ENCODE measurements at regions not wholly inside any gene's neighbourhood (a gene's known extent, or its start where the extent isn't known, plus 50 kb on each side); places are given as distances from the start of the nearest gene placed in this dataset.
A peak's percentile ranks its signal among the peaks of the same experiment; 100 is the strongest.
"Not testable (repeated sequence)": the region's sequence is repeated elsewhere in the genome, so short reads cannot be mapped to it uniquely, and the experiment has no call there.

DNA sequence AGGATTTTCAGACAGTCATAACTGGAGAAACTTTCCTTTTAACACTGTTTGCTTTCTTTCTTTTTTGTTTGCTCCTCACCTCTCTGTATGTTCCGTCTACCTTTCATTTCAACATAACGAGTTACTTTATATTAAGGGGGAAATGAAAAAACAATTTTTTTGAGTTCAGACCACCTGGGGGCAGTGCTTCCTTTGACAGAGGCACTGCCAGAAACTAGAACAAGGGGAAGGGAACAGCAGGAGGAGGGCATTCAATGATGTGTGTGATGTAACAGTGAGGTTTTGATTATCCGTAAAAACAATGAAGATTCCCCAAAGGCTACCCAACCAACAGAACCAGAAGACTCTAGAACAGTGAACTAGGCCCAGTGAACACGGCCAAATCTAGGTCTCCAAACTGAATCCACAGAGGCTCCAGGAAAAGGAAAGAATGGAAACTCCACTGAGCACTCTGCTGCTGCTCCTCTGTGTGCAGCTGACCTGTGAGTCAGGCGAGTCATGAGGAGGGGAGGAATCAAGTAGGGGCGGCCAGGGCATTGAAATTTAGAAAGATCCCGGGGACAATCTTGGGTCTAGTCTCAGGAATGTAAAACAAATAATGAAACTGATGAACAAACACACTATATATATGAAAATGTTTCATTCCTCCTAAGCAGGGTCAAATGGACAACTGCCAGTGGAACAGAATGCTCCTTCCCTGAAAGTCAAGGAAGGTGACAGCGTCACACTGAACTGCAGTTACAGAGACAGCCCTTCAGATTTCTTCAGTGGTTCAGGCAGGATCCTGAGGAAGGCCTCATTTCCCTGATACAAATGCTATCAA, 323.5 kb downstream of the DAD1 start:
- H3K4me3 ChIP-seq (ENCODE audit: low read depth, low read length) = no peak overlapping the region
- DNase-seq (ENCODE audit: extremely low spot score) = no peak
- WGBS = 70% methylated on average over 8 of the region's 8 CpGs
- no peaks in the 10 kb centered on the region for H3K36me3 ChIP-seq (ENCODE audit: insufficient read depth)
- no peaks in the 10 kb centered on the region for H3K4me1 ChIP-seq (ENCODE audit: insufficient read depth)
- no peak overlapping the region for H3K27ac ChIP-seq (ENCODE audit: low read depth)

DNA sequence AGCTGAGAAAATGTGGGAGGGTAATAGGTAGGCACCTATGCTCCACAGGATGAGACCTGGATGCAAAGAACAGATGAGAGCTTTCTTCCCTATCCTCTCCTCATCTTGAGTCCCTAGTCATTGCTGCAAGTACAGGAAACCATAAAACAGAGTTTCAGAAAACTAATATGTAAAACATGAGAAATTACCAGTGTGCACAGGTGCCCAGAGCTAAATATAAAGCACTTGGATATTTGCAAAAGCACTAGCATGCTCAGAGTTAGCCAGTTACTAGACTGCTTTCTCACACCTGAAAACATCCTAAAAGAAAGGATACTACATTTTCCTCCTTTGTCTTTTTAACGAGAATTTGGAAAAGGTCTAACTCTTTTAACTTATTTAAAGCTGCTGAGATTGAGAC, 324.3 kb downstream of the DAD1 start:
- H3K4me3 ChIP-seq (ENCODE audit: low read depth, low read length) = no peak overlapping the region
- no peak for DNase-seq (ENCODE audit: extremely low spot score)
- WGBS = 89% methylated on average over 1 of the region's 1 CpG
- no peaks in the 10 kb centered on the region for H3K4me1 ChIP-seq (ENCODE audit: insufficient read depth)
- H3K27ac ChIP-seq (ENCODE audit: low read depth) = no peak overlapping the region
- no peaks in the 10 kb centered on the region for H3K36me3 ChIP-seq (ENCODE audit: insufficient read depth)

DNA sequence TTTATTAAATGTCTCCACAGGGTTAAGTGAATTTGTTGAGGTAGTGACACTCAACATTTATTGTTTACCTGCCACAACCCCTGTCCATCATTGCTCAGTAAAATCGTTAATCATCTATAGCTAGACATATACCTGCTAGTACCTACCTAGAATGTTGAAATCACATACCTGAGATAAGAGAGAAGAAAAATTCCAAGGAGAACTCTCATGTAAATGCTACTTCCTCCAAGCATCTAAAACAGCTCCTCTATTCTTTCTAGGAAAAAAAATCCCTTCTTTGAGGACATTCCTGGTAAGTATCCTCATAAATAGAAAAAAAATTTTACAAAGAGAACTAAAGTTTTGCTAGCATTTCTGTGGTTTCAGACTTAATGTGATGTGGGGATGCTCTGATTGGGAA, 325.1 kb downstream of the DAD1 start:
- no peaks in the 10 kb centered on the region for H3K4me1 ChIP-seq (ENCODE audit: insufficient read depth)
- no peak overlapping the region for H3K27ac ChIP-seq (ENCODE audit: low read depth)
- H3K36me3 ChIP-seq (ENCODE audit: insufficient read depth) = no peaks in the 10 kb centered on the region
- H3K4me3 ChIP-seq (ENCODE audit: low read depth, low read length) = no peak overlapping the region
- 88% methylated on average over 1 of the region's 1 CpG for WGBS
- no peak for DNase-seq (ENCODE audit: extremely low spot score)

DNA sequence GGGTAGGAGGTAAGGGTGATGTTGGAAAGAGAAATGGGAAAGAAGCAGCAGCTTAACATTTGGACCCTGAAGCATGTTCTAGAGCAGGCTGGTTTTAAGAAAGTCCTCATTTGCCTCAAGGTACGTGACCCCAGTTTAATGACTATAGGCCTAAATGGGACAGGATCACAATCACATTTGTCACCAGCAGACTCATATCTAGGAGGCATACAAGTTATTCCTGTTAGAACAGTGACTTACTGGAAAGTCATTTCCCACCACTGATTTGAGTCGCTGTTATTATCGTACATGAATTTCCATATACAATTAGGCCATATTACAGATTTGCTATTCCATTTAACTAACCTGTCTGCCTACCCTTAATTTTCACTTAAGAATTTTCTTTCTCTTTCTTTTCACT, 326.1 kb downstream of the DAD1 start:
- H3K4me3 ChIP-seq (ENCODE audit: low read depth, low read length) = no peak overlapping the region
- 95% methylated on average over 3 of the region's 3 CpGs for WGBS
- DNase-seq (ENCODE audit: extremely low spot score) = no peak
- H3K27ac ChIP-seq (ENCODE audit: low read depth) = no peak overlapping the region
- H3K4me1 ChIP-seq (ENCODE audit: insufficient read depth) = no peaks in the 10 kb centered on the region
- no peaks in the 10 kb centered on the region for H3K36me3 ChIP-seq (ENCODE audit: insufficient read depth)

DNA sequence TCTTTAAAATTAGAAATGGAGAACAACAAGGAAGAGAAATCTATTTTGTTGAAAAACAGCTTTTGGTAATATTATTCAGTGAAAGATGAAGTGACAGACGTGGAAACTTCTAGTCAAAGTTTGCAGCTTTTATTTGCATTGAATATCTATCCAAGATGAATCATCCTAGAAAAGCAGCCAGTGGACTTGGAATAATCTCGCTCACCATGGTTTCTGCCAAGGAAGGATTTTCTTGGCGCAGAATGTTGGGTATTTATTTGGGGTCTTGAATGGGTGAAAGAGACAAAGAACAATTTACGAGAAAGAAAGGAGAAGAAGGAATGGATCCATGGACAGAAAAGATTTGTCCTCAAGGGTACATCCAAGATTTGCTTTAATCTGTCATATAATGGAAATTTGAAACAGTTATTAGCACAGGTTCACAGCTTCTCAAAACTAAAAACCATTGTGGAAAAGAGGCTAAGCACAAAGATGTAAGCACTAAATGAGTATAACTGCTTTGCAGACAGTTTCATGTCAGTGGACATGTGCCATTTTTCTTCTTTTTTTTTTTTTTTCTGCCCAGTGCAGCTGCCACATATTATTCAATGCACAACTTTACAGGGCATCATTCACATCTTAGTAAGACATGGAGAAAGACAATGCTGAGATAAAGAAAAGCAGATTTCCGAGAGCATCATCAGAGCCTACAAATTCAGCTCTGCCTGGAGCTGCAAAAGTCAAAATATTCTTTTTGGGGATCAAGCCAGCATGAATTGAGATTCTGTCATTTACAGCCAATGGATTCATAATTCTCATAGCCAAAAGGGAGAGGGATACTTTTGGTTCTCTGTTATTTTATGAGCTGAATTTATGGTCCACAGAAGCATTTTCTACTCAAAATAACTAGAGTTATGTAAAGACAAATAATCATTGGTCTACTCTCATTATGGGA, 333.7 kb downstream of the DAD1 start:
- 27% methylated on average over 5 of the region's 5 CpGs for WGBS
- Histone ChIP-seq H3K4me1 (ENCODE audit: insufficient read depth) (no peaks in the 10 kb centered on the region), H3K4me3 (ENCODE audit: low read depth, low read length) (no peak overlapping the region), H3K27ac (ENCODE audit: low read depth) (peak overlapping the region; percentile 10), H3K36me3 (ENCODE audit: insufficient read depth) (no peaks in the 10 kb centered on the region)
- DNase-seq (ENCODE audit: extremely low spot score) = no peak

DNA sequence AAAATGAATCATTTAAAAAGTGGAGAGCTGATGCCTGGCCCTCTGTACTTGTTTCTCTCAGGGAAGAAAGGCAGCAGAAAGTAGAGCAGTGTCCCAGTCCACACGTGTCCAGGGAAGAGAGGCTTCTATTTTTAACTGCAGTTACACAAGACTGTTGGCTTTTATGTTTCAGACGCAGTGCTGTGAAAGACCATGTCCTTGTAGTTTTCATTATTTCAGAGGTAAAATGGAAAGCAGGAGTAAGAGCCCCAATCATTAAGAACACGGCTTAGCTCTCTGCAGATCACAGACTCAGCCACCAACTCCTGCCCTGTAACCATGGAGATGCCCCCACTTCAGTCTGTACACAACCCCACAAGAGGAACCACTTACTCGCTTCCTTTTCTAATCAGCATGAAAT, 336.3 kb downstream of the DAD1 start:
- H3K4me3 ChIP-seq (ENCODE audit: low read depth, low read length) = no peak overlapping the region

DNA sequence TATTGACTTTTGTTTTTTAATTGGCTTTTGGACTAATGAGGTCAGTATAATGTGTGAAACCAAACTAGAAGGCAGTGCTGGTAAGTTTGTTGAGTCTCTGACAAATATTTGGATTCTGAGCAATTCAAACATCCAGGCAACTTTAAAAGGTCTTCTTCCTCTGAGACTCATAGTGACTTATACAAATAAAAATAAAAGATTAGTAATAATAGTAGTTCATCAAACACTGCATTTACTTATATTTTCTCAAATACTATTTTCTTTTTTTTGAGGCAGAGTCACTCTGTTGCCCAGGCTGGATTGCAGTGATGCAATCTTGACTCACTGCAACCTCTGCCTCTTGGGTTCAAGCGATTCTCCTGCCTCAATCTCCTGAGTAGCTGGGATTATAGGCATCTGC, 337.9 kb downstream of the DAD1 start:
- WGBS = 95% methylated on average over 1 of the region's 1 CpG
- Histone ChIP-seq H3K4me3 (ENCODE audit: low read depth, low read length) (no peak overlapping the region), H3K27ac (ENCODE audit: low read depth) (no peak overlapping the region), H3K36me3 (ENCODE audit: insufficient read depth) (no peaks in the 10 kb centered on the region), H3K4me1 (ENCODE audit: insufficient read depth) (no peaks in the 10 kb centered on the region)
- DNase-seq (ENCODE audit: extremely low spot score) = no peak

More for the DNA sequence above, 336.3 kb downstream of the DAD1 start:
- Histone ChIP-seq H3K4me1 (ENCODE audit: insufficient read depth) (no peaks in the 10 kb centered on the region), H3K27ac (ENCODE audit: low read depth) (no peak overlapping the region), H3K36me3 (ENCODE audit: insufficient read depth) (no peaks in the 10 kb centered on the region)
- 21% methylated on average over 4 of the region's 4 CpGs for WGBS
- no peak for DNase-seq (ENCODE audit: extremely low spot score)

DNA sequence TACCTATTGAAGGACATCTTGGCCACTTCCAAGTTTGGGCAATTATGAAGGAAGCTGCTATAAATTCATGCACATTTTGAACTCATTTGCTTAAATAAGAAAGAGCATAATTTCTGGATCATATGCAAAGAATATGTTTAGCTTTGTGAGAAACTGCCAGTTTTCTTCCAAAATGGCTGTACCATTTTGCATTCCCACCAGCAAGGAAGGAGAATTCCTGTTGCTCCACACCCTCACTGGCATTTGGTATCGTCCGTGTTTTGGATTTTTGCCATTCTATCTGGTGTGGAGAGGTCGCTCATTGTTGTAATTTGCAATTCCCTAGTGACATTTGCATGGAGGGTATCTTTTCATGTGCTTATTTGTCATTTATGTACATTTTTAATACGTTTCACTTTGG, 339.3 kb downstream of the DAD1 start:
- H3K36me3 ChIP-seq (ENCODE audit: insufficient read depth) = no peaks in the 10 kb centered on the region
- WGBS = 71% methylated on average over 4 of the region's 4 CpGs
- no peaks in the 10 kb centered on the region for H3K4me1 ChIP-seq (ENCODE audit: insufficient read depth)
- no peak overlapping the region for H3K4me3 ChIP-seq (ENCODE audit: low read depth, low read length)
- no peak for DNase-seq (ENCODE audit: extremely low spot score)
- H3K27ac ChIP-seq (ENCODE audit: low read depth) = no peak overlapping the region

DNA sequence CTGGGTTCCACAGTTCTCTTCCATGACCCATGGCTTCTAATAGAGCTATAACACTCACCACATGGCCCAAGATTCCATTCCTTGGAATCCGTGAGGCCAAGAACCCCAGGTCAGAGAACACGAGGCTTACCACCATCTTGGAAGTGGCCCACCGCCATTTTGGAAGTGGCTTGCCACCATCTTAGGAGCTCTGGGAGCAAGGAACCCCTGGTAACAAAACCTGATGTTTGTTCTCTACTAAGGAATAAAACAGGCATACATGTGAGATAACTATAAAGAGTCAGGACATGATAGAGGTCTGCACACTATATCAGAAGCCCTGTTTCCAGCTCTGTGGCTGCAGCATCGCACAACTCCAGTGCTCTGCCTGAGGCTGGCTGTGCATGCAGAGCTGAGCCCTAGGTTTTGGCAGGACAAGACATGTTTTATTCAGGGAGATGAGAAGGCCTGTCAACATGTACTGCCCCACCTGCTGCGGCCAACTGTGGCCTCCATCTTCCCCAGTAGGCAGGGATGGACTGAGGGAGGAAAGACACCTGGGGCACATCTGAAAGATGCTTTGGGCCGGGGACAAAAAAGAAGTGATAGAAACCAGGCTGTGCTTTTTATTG, 344.9 kb downstream of the DAD1 start:
- no peak for DNase-seq (ENCODE audit: extremely low spot score)
- Histone ChIP-seq H3K4me1 (ENCODE audit: insufficient read depth) (no peaks in the 10 kb centered on the region), H3K4me3 (ENCODE audit: low read depth, low read length) (no peak overlapping the region), H3K36me3 (ENCODE audit: insufficient read depth) (no peaks in the 10 kb centered on the region), H3K27ac (ENCODE audit: low read depth) (no peak overlapping the region)
- WGBS = 80% methylated on average over 6 of the region's 6 CpGs

DNA sequence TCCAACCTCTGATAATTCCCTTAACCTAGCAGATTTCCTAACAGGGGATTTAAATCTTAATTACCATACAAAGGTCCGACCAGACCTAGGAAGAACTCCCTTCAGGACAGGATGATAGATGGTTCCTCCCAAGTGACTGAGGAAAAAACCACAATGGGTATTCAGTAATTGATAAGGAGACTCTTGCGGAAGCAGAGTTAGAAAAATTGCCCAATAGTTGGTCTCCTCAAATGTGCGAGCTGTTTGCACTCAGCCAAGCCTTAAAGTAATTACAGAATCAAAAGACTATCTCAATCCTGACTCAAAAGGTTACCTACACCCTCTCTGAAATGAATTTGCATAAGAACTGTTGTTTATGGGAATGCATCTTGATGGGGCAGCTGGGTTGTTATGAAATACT, 350.7 kb downstream of the DAD1 start:
- H3K36me3 ChIP-seq (ENCODE audit: insufficient read depth); H3K27ac ChIP-seq (ENCODE audit: low read depth); H3K4me1 ChIP-seq (ENCODE audit: insufficient read depth); DNase-seq (ENCODE audit: extremely low spot score); H3K4me3 ChIP-seq (ENCODE audit: low read depth, low read length): not testable (repeated sequence)
- 70% methylated on average over 3 of the region's 3 CpGs for WGBS

DNA sequence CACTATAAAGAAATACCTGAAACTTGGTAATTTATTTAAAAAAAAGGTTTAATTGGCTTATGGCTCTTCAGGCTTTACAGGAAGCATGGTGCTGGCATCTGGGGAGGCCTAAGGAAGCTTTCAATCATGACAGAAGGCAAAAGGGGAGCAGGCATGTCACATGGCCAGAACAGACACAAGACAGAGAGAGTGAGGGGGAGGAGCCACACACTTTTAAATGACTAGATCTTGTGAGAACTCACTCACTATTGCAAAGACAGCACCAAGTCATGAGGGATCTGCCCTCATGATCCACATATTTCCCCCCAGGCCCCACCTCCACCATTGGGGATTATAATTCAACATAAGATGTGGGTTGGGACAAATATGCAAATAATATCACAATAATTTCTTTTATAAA, 355.6 kb downstream of the DAD1 start:
- no peak overlapping the region for H3K27ac ChIP-seq (ENCODE audit: low read depth)
- no peaks in the 10 kb centered on the region for H3K4me1 ChIP-seq (ENCODE audit: insufficient read depth)
- no peaks in the 10 kb centered on the region for H3K36me3 ChIP-seq (ENCODE audit: insufficient read depth)
- no peak overlapping the region for H3K4me3 ChIP-seq (ENCODE audit: low read depth, low read length)
- DNase-seq (ENCODE audit: extremely low spot score) = no peak

DNA sequence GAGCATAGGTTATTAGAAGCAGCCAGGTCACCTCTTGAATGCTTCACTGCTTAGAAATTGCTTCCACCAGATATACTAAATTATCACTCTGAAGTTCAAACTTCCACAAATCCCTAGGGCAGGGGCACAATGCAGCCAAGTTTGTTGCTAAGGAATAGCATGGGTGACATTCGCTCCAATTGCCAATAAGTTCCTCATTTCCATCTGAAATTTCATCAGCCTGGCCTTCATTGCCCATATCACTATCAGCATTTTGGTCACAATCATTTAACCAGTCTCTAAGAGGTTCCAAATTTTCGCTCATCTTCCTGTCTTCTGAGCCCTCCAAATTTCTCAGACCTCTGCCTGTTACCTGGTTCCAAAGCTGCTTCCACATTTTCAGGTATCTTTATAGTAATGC, 356.1 kb downstream of the DAD1 start:
- no peaks in the 10 kb centered on the region for H3K4me1 ChIP-seq (ENCODE audit: insufficient read depth)
- no peak for DNase-seq (ENCODE audit: extremely low spot score)
- H3K36me3 ChIP-seq (ENCODE audit: insufficient read depth) = no peaks in the 10 kb centered on the region
- H3K4me3 ChIP-seq (ENCODE audit: low read depth, low read length) = no peak overlapping the region
- WGBS = 74% methylated on average over 2 of the region's 2 CpGs
- H3K27ac ChIP-seq (ENCODE audit: low read depth) = no peak overlapping the region

DNA sequence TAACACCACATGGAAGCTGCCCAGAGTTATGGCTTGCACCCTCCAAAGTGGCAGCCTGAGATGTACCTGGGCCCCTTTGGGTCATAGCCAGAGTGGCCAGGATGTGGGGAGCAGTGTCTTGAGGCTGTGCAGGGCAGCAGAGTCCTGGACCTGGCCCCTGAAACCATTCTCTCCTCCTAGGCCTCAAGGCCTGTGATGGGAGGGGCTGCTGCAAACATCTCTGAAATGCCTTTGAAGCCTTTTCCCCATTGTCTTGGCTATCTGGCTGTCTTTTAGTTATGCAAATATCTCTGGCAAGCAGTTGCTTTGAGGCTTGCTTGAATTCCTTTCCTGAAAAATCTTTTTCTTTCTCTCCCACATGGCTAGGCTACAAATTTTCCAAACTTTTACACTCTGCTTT, 356.5 kb downstream of the DAD1 start:
- Histone ChIP-seq H3K4me1 (ENCODE audit: insufficient read depth) (no peaks in the 10 kb centered on the region), H3K4me3 (ENCODE audit: low read depth, low read length) (no peak overlapping the region), H3K27ac (ENCODE audit: low read depth) (no peak overlapping the region), H3K36me3 (ENCODE audit: insufficient read depth) (no peaks in the 10 kb centered on the region)
- DNase-seq (ENCODE audit: extremely low spot score) = no peak

DNA sequence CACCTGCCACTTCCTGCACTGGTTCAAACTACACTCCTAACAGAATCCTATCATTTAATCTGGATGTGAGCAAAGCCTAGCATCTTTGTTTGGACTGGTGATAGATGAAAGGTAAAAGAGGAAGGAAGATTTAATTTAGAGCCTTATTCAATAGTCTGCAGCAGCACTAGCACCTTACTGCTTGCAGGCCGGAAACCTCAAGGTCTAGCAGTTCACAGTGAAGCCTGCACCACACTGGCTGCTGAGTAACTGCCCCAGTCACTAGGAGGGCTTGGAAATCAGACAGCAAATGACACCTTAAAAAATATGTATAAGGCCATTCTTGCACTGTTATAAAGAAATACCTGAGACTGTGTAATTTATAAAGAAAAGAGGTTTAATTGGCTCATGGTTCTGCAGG, 358.0 kb downstream of the DAD1 start:
- no peaks in the 10 kb centered on the region for H3K36me3 ChIP-seq (ENCODE audit: insufficient read depth)
- no peaks in the 10 kb centered on the region for H3K4me1 ChIP-seq (ENCODE audit: insufficient read depth)
- WGBS = 91% methylated on average over 1 of the region's 1 CpG
- no peak for DNase-seq (ENCODE audit: extremely low spot score)
- H3K27ac ChIP-seq (ENCODE audit: low read depth) = no peak overlapping the region
- H3K4me3 ChIP-seq (ENCODE audit: low read depth, low read length) = no peak overlapping the region

Data from urinary bladder (tissue), 3 donors.